GM12864 (cell line): ENCODE measurements at regions not wholly inside any gene's neighbourhood (a gene's known extent, or its start where the extent isn't known, plus 50 kb on each side); places are given as distances from the start of the nearest gene placed in this dataset.
"Not testable (repeated sequence)": the region's sequence is repeated elsewhere in the genome, so short reads cannot be mapped to it uniquely, and the experiment has no call there.

Source experiments
- DNase-seq: peaks from one replicate; pipeline ENCODE4 v3.0.0-alpha.2; 2011; ENCODE audit warnings: low read depth
- H3K4me3 ChIP-seq: 2 replicates; pipeline ENCODE4 v1.5.1; 2011; ENCODE audit warnings: mild to moderate bottlenecking, low read depth, low read length, control low read depth
- TF ChIP-seq, protein P1 (sequence below): IDR thresholded peaks from 2 replicates; pipeline ENCODE4 v1.5.1; 2011; ENCODE audit warnings: low read depth, mild to moderate bottlenecking, moderate library complexity, low read length, control low read depth, inconsistent platforms; ENCODE audit errors: missing control alignments

DNA sequence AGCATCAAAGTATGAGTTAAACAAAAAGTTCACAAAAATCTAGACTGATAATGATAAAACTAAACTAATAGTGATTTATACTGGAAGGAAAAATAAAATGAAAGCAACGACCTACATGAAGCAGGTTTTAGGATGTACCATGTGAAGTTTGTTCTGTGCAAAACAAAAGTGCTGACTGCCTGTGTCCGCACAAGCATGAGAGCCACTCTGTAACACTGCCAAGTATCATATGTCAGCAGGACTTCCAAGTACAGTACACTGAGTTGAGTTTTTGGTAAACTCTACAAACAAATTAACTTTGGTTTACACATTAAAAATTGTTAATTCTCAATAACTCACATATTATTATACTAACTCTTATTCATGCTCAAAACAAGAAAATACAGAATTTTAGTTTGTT, 459.0 kb downstream of the PDGFC start:
- DNase-seq: no peak
- TF ChIP-seq, protein P1, sequence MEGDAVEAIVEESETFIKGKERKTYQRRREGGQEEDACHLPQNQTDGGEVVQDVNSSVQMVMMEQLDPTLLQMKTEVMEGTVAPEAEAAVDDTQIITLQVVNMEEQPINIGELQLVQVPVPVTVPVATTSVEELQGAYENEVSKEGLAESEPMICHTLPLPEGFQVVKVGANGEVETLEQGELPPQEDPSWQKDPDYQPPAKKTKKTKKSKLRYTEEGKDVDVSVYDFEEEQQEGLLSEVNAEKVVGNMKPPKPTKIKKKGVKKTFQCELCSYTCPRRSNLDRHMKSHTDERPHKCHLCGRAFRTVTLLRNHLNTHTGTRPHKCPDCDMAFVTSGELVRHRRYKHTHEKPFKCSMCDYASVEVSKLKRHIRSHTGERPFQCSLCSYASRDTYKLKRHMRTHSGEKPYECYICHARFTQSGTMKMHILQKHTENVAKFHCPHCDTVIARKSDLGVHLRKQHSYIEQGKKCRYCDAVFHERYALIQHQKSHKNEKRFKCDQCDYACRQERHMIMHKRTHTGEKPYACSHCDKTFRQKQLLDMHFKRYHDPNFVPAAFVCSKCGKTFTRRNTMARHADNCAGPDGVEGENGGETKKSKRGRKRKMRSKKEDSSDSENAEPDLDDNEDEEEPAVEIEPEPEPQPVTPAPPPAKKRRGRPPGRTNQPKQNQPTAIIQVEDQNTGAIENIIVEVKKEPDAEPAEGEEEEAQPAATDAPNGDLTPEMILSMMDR: no peak

DNA sequence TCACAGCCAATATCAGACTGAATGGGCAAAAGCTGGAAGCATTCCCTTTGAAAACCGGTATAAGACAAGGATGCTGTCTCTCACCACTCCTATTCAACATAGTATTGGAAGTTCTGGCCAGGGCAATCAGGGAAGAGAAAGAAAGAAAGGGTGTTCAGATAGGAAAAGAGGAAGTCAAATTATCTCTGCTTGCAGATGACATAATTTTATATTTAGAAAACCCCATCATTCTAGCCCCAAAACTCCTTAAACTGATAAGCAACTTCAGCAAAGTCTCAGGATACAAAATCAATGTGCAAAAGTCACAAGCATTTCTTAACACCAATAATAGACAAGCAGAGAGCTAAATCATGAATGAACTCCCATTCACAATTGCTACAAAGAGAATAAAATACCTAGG, 461.7 kb downstream of the PDGFC start:
- not testable (repeated sequence) for H3K4me3 ChIP-seq, DNase-seq

More for the DNA sequence above, 459.0 kb downstream of the PDGFC start:
- no peak overlapping the region for H3K4me3 ChIP-seq

DNA sequence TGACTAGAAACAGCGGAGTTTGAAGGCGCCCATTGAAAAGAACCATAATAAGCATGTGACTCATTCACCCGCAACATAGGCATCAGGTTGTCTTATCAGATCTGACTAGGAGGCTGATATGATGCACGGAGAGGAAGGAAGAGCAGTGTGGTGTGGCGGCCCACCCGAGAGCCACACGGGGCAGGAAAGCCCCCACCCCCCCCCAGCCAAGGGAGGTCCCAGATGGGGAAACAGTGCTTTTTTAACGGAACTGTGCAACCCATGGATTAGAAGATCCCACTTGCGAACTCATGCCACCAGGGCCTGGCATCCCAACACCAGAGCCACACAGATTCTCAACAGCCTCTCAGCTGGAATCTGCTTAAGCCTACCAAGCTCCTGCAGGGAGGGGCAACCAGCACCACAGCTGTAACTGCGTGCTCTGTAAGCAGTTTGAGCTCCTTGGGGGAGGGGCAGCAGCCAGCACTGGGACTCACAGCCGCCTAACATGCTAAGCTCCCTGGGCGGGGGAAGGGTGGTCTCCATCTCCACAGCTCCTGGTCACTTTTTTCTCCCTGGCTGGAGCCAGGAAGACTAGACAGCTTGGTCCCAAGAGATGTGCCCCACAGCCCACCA, 466.2 kb downstream of the PDGFC start:
- TF ChIP-seq, protein P1: no peak
- H3K4me3 ChIP-seq: no peak overlapping the region
- no peak for DNase-seq

DNA sequence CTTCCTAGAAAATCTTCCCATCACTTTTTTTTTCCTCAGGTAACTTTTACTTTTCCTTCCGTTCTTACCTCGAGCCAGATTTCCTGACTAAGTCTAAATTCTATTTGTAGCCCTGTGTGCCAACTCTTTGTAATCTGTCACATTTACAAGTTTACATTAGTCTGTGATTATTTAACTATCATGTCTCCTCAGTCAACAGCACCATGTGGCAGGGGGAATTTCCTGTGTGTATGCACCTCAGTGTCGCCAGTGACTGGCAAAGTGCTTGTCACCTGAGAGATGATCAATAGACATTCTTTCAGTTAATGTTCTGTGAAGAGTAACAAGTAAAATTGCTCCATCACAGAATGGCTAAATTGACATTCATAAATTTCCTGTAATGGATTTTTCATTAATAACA, 468.5 kb downstream of the PDGFC start:
- DNase-seq: no peak
- TF ChIP-seq, protein P1: no peak
- no peak overlapping the region for H3K4me3 ChIP-seq

DNA sequence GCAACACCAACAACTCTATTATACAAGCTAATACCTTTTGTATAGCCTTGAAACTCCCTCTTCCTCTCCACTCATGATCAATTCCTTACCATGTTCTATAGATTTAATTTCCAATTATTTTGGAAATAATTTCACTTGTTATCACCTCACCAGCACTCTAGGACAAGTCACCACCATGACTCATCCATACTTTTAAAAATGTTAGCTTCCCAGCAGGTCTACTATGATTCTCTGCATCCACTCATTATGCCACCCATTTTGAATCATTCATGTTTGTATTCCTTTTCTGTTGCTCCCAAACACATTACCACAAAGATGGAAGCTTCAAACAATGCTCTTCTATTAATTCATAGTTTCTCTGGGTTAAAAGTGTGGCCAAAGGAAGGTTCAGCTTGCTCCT, 469.6 kb downstream of the PDGFC start:
- H3K4me3 ChIP-seq: no peak overlapping the region
- no peak for DNase-seq
- TF ChIP-seq, protein P1: no peak

DNA sequence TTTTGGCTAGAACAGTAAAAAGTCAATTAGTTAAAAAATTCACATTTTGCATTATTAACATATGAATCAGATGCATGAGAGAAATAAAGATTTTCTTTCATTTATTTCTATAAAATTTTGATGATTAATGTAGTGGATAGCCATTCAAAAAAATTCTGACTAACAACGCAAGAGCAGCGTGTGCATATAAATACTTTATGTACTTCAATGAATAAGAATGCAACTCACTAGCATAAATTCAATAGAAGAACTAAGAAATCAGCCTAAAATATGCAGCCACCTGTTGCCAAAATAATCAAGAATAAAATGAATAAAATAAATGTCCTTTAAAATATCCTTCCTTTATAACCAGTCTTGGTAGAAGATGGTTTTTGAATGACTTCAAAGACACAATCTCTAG, 471.9 kb downstream of the PDGFC start:
- no peak overlapping the region for H3K4me3 ChIP-seq
- no peak for DNase-seq
- TF ChIP-seq, protein P1: no peak

DNA sequence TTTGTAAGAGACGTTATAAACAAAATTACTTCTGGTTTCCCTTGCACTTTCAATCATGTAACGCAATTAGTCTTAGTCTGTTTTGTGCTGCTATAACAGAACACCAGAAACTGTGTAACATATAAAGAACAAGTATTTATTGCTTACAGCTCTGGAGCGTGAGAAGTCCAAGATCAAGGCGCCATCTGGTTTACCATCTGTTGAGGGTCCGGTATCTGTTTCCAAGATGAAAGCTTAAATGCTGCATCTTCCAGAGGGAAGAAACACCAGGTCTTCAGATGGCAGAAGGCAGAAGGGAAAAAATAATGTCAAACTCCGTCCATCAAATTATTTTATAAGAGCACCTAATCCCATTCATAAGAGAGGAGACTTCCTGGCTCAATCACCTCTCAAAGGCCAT, 474.1 kb downstream of the PDGFC start:
- TF ChIP-seq, protein P1: no peak
- DNase-seq: no peak

DNA sequence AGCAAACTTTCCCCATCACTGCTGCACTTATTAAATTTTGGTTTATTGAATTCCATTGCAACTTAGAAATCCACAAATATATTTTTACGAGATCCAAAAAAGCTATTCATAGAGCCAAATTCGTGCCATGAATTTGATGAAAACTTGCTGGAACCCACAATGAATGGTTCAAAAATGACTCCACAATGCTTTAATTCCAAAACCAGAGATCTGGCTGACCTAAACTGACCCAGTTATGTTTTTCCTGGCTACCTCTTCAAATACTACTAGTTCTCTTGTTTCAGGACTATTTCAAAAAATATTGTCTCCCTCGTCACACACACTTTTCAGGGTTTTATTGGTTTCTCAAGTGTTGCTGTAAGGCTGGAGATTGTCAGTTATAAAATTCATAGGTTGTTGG, 474.8 kb downstream of the PDGFC start:
- no peak overlapping the region for H3K4me3 ChIP-seq
- TF ChIP-seq, protein P1: no peak
- no peak for DNase-seq

More for the DNA sequence above, 474.1 kb downstream of the PDGFC start:
- no peak overlapping the region for H3K4me3 ChIP-seq
